ENCODE measurements at regions not wholly inside any gene's neighbourhood (a gene's known extent, or its start where the extent isn't known, plus 50 kb on each side); places are given as distances from the start of the nearest gene placed in this dataset.

- TF ChIP-seq, protein P1, sequence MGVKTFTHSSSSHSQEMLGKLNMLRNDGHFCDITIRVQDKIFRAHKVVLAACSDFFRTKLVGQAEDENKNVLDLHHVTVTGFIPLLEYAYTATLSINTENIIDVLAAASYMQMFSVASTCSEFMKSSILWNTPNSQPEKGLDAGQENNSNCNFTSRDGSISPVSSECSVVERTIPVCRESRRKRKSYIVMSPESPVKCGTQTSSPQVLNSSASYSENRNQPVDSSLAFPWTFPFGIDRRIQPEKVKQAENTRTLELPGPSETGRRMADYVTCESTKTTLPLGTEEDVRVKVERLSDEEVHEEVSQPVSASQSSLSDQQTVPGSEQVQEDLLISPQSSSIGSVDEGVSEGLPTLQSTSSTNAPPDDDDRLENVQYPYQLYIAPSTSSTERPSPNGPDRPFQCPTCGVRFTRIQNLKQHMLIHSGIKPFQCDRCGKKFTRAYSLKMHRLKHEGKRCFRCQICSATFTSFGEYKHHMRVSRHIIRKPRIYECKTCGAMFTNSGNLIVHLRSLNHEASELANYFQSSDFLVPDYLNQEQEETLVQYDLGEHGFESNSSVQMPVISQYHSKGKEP (tag by site-specific recombination; IDR thresholded peaks at IDR 0.05), result no peak
- TF ChIP-seq ZNF433 (tag by site-specific recombination; IDR thresholded peaks at IDR 0.05; ENCODE audit: low read depth) (no peak), ZNF600 (tag by site-specific recombination; IDR thresholded peaks at IDR 0.05) (no peak), KLF9 (tag by site-specific recombination; IDR thresholded peaks at IDR 0.05; ENCODE audit: low read depth) (no peak), ZNF658 (tag by site-specific recombination; IDR thresholded peaks at IDR 0.05) (no peak), ZNF677 (tag by site-specific recombination; IDR thresholded peaks at IDR 0.05) (no peak), FEZF1 (tag by site-specific recombination; IDR thresholded peaks at IDR 0.05) (no peak)
- TF ChIP-seq, protein P2, sequence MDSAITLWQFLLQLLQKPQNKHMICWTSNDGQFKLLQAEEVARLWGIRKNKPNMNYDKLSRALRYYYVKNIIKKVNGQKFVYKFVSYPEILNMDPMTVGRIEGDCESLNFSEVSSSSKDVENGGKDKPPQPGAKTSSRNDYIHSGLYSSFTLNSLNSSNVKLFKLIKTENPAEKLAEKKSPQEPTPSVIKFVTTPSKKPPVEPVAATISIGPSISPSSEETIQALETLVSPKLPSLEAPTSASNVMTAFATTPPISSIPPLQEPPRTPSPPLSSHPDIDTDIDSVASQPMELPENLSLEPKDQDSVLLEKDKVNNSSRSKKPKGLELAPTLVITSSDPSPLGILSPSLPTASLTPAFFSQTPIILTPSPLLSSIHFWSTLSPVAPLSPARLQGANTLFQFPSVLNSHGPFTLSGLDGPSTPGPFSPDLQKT (IDR thresholded peaks at IDR 0.05; ENCODE audit: borderline replicate concordance, low read depth, low read length), result no peak
These were observed 640.2 kb downstream of the PTPRC start (continued) for GRCh38 chr1:199279067-199279466.

- Histone ChIP-seq H3K9me3 (ENCODE audit: control insufficient read depth, insufficient read depth, low read depth, low read length) (no peaks in the 10 kb centered on the region), H3K27ac (ENCODE audit: extremely low read depth, low read depth, low read length) (no peak overlapping the region), H3K4me3 (ENCODE audit: low read depth, low read length) (no peak overlapping the region), H3K36me3 (ENCODE audit: control insufficient read depth in 2 of 2, insufficient read depth in 1 of 2, low read length in 2 of 2) (no peaks in the 10 kb centered on the region), H3K4me1 (ENCODE audit: control insufficient read depth, insufficient read depth, low read length) (no peaks in the 10 kb centered on the region)
- ChIA-PET CTCF (interaction anchor here (0.6 kb wide), 1 partner anchor 508 kb away, joined by 4 read pairs; no protein-coding TSS in a partner anchor), POLR2A (no interaction called here)
- TF ChIP-seq, protein P3, sequence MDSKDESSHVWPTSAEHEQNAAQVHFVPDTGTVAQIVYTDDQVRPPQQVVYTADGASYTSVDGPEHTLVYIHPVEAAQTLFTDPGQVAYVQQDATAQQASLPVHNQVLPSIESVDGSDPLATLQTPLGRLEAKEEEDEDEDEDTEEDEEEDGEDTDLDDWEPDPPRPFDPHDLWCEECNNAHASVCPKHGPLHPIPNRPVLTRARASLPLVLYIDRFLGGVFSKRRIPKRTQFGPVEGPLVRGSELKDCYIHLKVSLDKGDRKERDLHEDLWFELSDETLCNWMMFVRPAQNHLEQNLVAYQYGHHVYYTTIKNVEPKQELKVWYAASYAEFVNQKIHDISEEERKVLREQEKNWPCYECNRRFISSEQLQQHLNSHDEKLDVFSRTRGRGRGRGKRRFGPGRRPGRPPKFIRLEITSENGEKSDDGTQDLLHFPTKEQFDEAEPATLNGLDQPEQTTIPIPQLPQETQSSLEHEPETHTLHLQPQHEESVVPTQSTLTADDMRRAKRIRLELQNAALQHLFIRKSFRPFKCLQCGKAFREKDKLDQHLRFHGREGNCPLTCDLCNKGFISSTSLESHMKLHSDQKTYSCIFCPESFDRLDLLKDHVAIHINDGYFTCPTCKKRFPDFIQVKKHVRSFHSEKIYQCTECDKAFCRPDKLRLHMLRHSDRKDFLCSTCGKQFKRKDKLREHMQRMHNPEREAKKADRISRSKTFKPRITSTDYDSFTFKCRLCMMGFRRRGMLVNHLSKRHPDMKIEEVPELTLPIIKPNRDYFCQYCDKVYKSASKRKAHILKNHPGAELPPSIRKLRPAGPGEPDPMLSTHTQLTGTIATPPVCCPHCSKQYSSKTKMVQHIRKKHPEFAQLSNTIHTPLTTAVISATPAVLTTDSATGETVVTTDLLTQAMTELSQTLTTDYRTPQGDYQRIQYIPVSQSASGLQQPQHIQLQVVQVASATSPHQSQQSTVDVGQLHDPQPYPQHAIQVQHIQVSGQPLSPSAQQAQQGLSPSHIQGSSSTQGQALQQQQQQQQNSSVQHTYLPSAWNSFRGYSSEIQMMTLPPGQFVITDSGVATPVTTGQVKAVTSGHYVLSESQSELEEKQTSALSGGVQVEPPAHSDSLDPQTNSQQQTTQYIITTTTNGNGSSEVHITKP (tag by site-specific recombination; IDR thresholded peaks at IDR 0.05), result peak; percentile 17; the same call in 1 of the 2 replicates
- TF ChIP-seq ZNF701 (tag by site-specific recombination; IDR thresholded peaks at IDR 0.05), result no peak
These were observed 641.2 kb downstream of the PTPRC start for GRCh38 chr1:199279872-199280645.

GRCh38 chr1:199282751-199283305, 644.0 kb downstream of the PTPRC start:
- CTCF ChIA-PET, result no interaction called here
- POLR2A ChIA-PET, result no interaction called here
- Histone ChIP-seq H3K4me3 (ENCODE audit: low read depth, low read length) (no peak overlapping the region), H3K4me1 (ENCODE audit: control insufficient read depth, insufficient read depth, low read length) (no peaks in the 10 kb centered on the region), H3K9me3 (ENCODE audit: control insufficient read depth, insufficient read depth, low read depth, low read length) (no peaks in the 10 kb centered on the region), H3K36me3 (ENCODE audit: control insufficient read depth in 2 of 2, insufficient read depth in 1 of 2, low read length in 2 of 2) (no peaks in the 10 kb centered on the region), H3K27ac (ENCODE audit: extremely low read depth, low read depth, low read length) (no peak overlapping the region)
- TF ChIP-seq, protein P4, sequence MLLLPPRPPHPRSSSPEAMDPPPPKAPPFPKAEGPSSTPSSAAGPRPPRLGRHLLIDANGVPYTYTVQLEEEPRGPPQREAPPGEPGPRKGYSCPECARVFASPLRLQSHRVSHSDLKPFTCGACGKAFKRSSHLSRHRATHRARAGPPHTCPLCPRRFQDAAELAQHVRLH (tag by site-specific recombination; IDR thresholded peaks at IDR 0.05), result no peak
- no peak for TF ChIP-seq ZNF645 (tag by site-specific recombination; IDR thresholded peaks at IDR 0.05)
- no peak for TF ChIP-seq ZNF704 (tag by site-specific recombination; IDR thresholded peaks at IDR 0.05)
- TF ChIP-seq ZNF266 (tag by site-specific recombination; IDR thresholded peaks at IDR 0.05; ENCODE audit: low read depth), result no peak
- no peak for TF ChIP-seq ZNF585B (tag by site-specific recombination; IDR thresholded peaks at IDR 0.05)
- no peak for TF ChIP-seq ZNF174 (tag by site-specific recombination; IDR thresholded peaks at IDR 0.05)
- no peak for TF ChIP-seq ZNF677 (tag by site-specific recombination; IDR thresholded peaks at IDR 0.05)
- no peak for TF ChIP-seq GLI4 (tag by site-specific recombination; IDR thresholded peaks at IDR 0.05)
- TF ChIP-seq ZNF707 (tag by site-specific recombination; IDR thresholded peaks at IDR 0.05), result no peak
- TF ChIP-seq, protein P5, sequence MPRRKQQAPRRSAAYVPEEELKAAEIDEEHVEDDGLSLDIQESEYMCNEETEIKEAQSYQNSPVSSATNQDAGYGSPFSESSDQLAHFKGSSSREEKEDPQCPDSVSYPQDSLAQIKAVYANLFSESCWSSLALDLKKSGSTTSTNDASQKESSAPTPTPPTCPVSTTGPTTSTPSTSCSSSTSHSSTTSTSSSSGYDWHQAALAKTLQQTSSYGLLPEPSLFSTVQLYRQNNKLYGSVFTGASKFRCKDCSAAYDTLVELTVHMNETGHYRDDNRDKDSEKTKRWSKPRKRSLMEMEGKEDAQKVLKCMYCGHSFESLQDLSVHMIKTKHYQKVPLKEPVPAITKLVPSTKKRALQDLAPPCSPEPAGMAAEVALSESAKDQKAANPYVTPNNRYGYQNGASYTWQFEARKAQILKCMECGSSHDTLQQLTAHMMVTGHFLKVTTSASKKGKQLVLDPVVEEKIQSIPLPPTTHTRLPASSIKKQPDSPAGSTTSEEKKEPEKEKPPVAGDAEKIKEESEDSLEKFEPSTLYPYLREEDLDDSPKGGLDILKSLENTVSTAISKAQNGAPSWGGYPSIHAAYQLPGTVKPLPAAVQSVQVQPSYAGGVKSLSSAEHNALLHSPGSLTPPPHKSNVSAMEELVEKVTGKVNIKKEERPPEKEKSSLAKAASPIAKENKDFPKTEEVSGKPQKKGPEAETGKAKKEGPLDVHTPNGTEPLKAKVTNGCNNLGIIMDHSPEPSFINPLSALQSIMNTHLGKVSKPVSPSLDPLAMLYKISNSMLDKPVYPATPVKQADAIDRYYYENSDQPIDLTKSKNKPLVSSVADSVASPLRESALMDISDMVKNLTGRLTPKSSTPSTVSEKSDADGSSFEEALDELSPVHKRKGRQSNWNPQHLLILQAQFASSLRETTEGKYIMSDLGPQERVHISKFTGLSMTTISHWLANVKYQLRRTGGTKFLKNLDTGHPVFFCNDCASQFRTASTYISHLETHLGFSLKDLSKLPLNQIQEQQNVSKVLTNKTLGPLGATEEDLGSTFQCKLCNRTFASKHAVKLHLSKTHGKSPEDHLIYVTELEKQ (tag by site-specific recombination; IDR thresholded peaks at IDR 0.05; ENCODE audit: borderline replicate concordance), result no peak

All from HEK293 (cell line).